ENCODE measurements at regions not wholly inside any gene's neighbourhood (a gene's known extent, or its start where the extent isn't known, plus 50 kb on each side); places are given as distances from the start of the nearest gene placed in this dataset.

GRCh38 chr6:137709424-137710236 is 157.4 kb upstream of the TNFAIP3 start:
- TF ChIP-seq CREB1 (IDR thresholded peaks at IDR 0.05; ENCODE audit: low read depth) (no peak), RAD21 (IDR thresholded peaks at IDR 0.05; ENCODE audit: low read depth) (no peak)

GRCh38 chr6:137711972-137712371 is 155.1 kb upstream of the TNFAIP3 start:
- TF ChIP-seq ZBTB7A (IDR thresholded peaks at IDR 0.05; ENCODE audit: low read depth) (no peak), NFIC (IDR thresholded peaks at IDR 0.05) (no peak), TAF1 (IDR thresholded peaks at IDR 0.05; ENCODE audit: low read depth) (no peak), REST (IDR thresholded peaks at IDR 0.05; ENCODE audit: low read depth) (no peak), EGR1 (IDR thresholded peaks at IDR 0.05) (no peak), TEAD4 (IDR thresholded peaks at IDR 0.05) (no peak), YY1 (IDR thresholded peaks at IDR 0.05; ENCODE audit: low read depth) (no peak), FOXM1 (IDR thresholded peaks at IDR 0.05; ENCODE audit: borderline replicate concordance, low read depth) (no peak), TCF12 (IDR thresholded peaks at IDR 0.05; ENCODE audit: low read depth) (no peak), RAD21 (IDR thresholded peaks at IDR 0.05; ENCODE audit: low read depth) (no peak), MAX (IDR thresholded peaks at IDR 0.05) (no peak), EP300 (IDR thresholded peaks at IDR 0.05; ENCODE audit: borderline replicate concordance) (no peak), CREB1 (IDR thresholded peaks at IDR 0.05; ENCODE audit: low read depth) (no peak), CEBPB (IDR thresholded peaks at IDR 0.05) (no peak)
- TF ChIP-seq, protein P1, sequence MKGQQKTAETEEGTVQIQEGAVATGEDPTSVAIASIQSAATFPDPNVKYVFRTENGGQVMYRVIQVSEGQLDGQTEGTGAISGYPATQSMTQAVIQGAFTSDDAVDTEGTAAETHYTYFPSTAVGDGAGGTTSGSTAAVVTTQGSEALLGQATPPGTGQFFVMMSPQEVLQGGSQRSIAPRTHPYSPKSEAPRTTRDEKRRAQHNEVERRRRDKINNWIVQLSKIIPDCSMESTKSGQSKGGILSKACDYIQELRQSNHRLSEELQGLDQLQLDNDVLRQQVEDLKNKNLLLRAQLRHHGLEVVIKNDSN (IDR thresholded peaks at IDR 0.05) = no peak

DNA sequence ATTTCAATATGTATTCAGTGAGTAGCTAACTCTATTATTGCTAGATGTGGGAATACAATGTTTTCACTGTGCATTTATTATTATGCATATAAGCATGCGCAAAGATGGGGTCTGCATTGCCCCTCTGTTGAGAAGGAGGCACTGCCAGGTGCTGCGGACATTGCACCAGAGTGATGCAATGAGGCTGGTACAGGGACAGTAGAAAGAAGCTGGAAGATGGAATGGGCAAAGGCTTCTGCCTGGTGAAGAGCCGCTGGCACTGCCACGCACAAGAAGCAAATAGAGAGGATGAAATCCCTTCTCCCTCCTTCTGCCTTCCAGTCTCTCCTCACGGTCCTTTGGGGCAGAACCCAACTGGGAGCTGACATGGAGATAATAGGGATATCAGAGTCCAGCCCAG is 154.5 kb upstream of the TNFAIP3 start:
- TF ChIP-seq, protein P1 (IDR thresholded peaks at IDR 0.05) = no peak
- no peak for TF ChIP-seq CREB1 (IDR thresholded peaks at IDR 0.05; ENCODE audit: low read depth)
- no peak for TF ChIP-seq YY1 (IDR thresholded peaks at IDR 0.05; ENCODE audit: low read depth)
- TF ChIP-seq MAX (IDR thresholded peaks at IDR 0.05) = no peak
- no peak for TF ChIP-seq TAF1 (IDR thresholded peaks at IDR 0.05; ENCODE audit: low read depth)
- no peak for TF ChIP-seq ZBTB7A (IDR thresholded peaks at IDR 0.05; ENCODE audit: low read depth)

- TF ChIP-seq MAX (IDR thresholded peaks at IDR 0.05) = no peak
- no peak for TF ChIP-seq YY1 (IDR thresholded peaks at IDR 0.05; ENCODE audit: low read depth)
- TF ChIP-seq, protein P1 (IDR thresholded peaks at IDR 0.05) = no peak
- TF ChIP-seq ZBTB7A (IDR thresholded peaks at IDR 0.05; ENCODE audit: low read depth) = no peak
Measured at GRCh38 chr6:137715589-137716045, 151.4 kb upstream of the TNFAIP3 start.

- TF ChIP-seq FOXM1 (IDR thresholded peaks at IDR 0.05; ENCODE audit: borderline replicate concordance, low read depth) (no peak), NFIC (IDR thresholded peaks at IDR 0.05) (no peak), CREB1 (IDR thresholded peaks at IDR 0.05; ENCODE audit: low read depth) (no peak)
- TF ChIP-seq, protein P1 (IDR thresholded peaks at IDR 0.05) = no peak
Measured at GRCh38 chr6:137717074-137718073, 149.7 kb upstream of the TNFAIP3 start.

GRCh38 chr6:137722749-137723272 is 144.2 kb upstream of the TNFAIP3 start:
- TF ChIP-seq REST (IDR thresholded peaks at IDR 0.05; ENCODE audit: low read depth) (no peak), CEBPB (IDR thresholded peaks at IDR 0.05) (no peak), EP300 (IDR thresholded peaks at IDR 0.05; ENCODE audit: borderline replicate concordance) (no peak), YY1 (IDR thresholded peaks at IDR 0.05; ENCODE audit: low read depth) (no peak), TCF12 (IDR thresholded peaks at IDR 0.05; ENCODE audit: low read depth) (no peak), ZBTB7A (IDR thresholded peaks at IDR 0.05; ENCODE audit: low read depth) (no peak), FOXM1 (IDR thresholded peaks at IDR 0.05; ENCODE audit: borderline replicate concordance, low read depth) (no peak), RAD21 (IDR thresholded peaks at IDR 0.05; ENCODE audit: low read depth) (no peak), TAF1 (IDR thresholded peaks at IDR 0.05; ENCODE audit: low read depth) (no peak), EGR1 (IDR thresholded peaks at IDR 0.05) (no peak)
- TF ChIP-seq, protein P1 (IDR thresholded peaks at IDR 0.05) = no peak
